ENCODE measurements at regions not wholly inside any gene's neighbourhood (a gene's known extent, or its start where the extent isn't known, plus 50 kb on each side); places are given as distances from the start of the nearest gene placed in this dataset.

DNA sequence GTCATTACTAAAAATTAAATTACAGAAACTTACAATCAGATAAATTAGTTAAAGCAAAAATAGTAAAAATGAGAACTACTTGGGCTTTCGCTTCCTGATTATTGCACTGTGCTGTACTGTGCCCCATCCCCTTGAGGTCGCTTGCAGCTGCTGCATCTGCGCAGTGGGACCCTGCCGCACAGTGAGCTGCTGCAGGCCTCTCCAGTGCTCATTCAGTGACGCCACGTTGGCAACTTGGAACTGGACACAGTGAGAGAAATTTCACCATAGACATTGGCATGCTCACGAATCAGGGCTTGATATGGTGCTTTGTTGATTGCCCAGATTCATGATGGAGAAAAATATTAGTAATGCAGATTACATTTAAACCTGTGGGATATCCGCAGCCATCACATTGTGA is 290.8 kb upstream of the MYT1L start:
- Histone ChIP-seq H3K27ac (no peak overlapping the region), H4K20me1 (no peaks in the 10 kb centered on the region), H3K4me2 (no peak overlapping the region), H3K4me1 (peaks cover 5% of the 10 kb centered on the region; the same call in 1 of the 2 replicates), H3K27me3 (no peaks in the 10 kb centered on the region), H3K4me3 (no peak overlapping the region), H3K36me3 (no peaks in the 10 kb centered on the region), H3K9me3 (no peaks in the 10 kb centered on the region), H3K9ac (no peak overlapping the region)
- TF ChIP-seq Cebpa-rat (IDR thresholded peaks at IDR 0.05), result no peak

DNA sequence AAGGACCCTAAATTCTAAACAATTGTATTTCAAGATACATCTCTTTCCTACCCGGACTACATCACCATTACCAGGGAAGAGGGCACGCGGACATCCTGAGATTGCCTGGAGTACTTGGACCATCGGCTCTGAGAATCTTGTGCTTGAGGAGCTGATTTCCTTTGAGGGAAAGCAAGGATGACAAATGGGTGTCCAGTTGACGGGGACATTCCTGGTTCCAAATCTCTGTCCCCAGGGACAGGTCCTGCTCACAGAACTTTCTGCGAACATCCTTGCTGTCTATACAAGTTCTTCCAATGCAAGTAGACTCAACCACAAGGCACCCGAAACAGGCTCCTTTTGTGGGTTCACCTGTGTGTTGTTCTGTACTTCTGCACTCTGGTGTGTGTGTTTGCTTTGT is 289.5 kb upstream of the MYT1L start:
- no peaks in the 10 kb centered on the region for H3K9me3 ChIP-seq

DNA sequence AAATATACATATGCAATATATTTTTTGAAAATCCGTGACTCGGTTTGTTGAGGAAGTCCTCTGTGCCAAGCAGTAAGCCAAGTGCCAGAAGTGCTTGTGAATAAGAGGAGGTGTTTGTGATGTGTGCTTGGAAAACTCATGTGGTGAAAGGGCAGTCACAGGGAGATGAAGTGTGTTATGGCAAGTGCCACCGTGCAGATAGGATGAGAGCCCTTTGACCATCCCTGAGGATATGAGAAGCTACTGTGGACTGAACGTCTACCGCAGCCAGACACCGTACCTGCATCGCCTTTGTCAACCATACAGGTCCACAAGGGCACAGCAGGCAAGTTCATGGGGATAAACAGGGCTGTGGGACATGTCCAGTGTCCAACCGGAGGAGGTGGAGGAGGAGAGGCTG is 288.9 kb upstream of the MYT1L start:
- H3K4me3 ChIP-seq, result no peak overlapping the region

More for the DNA sequence above, 289.5 kb upstream of the MYT1L start:
- Histone ChIP-seq H3K36me3 (no peaks in the 10 kb centered on the region), H3K4me2 (no peak overlapping the region), H3K9ac (no peak overlapping the region), H3K27me3 (no peaks in the 10 kb centered on the region), H3K4me3 (no peak overlapping the region), H3K4me1 (peaks cover 5% of the 10 kb centered on the region; the same call in 1 of the 2 replicates), H3K27ac (no peak overlapping the region), H4K20me1 (no peaks in the 10 kb centered on the region)
- TF ChIP-seq Cebpa-rat (IDR thresholded peaks at IDR 0.05), result no peak

DNA sequence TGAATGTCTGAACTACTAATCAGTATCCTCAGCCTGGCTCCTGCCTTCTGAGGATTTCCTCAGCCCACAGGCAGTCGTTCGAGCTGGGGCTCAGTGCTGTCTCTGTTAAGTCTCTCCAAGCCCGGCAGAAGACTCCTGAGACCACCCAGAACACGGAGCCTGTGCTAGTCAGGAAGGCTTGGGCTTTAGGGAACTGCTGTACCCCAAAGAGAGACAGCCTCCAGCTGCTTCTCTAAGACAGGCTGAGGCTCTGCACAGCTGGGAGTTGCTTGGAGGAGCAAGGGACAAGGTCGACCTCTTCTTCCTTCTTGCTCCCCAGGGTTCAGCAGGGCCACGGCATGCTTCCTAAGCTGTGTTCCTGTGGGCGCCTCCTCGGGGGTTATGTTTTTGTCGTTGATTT is 283.4 kb upstream of the MYT1L start:
- Histone ChIP-seq H3K9me3 (no peaks in the 10 kb centered on the region), H3K9ac (no peak overlapping the region)

More for the DNA sequence above, 288.9 kb upstream of the MYT1L start:
- no peaks in the 10 kb centered on the region for H3K36me3 ChIP-seq
- H3K4me2 ChIP-seq, result no peak overlapping the region
- H3K27me3 ChIP-seq, result no peaks in the 10 kb centered on the region
- no peaks in the 10 kb centered on the region for H4K20me1 ChIP-seq
- H3K9me3 ChIP-seq, result no peaks in the 10 kb centered on the region
- TF ChIP-seq Cebpa-rat (IDR thresholded peaks at IDR 0.05), result no peak
- no peak overlapping the region for H3K9ac ChIP-seq
- H3K4me1 ChIP-seq, result peaks cover 7% of the 10 kb centered on the region
- no peak overlapping the region for H3K27ac ChIP-seq

DNA sequence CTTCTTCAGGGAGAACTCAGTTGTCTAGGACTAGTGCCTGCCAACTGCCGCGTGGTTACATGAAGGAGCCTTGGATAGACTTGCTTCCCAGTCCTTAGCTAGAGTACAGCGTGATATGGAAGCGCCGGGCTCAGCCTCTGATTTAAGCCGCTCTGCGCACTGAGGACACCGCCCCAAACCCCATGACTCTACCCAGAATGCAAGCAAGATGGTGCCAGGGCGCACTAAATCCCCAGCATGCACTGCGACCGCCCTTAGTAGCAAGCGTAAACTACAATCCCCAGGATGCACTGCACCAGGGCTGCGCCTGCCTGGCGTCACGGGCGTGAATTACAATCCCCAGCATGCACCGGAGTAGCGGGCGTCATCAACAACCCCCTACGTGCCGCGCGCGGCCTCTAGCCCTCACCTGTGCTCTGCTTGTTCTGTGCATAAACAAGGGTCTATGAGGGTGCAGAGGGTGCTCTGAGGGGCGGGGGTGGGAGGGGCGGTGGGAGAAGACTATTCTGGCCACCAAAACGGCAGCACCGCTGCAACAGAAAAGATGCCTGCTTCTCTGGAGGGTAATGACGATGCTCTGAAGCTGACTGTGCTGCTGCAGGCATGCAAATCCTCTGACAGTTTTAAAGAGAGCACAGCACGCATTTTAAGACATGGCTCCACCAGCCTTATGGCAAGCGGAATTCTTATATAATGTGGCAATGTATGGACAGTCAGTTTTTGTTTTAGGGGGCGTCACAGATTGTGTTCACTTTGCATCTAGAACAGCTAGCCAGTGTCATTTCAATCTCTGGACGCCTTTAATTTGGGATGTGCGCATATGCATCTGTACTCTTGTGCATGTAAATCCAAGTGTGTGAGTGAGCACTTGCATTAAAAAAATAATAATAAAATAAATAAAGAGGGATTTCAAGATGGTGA is 282.5 kb upstream of the MYT1L start:
- Histone ChIP-seq H3K27ac (no peak overlapping the region), H3K4me2 (peak overlapping the region; percentile 78), H3K9me3 (no peaks in the 10 kb centered on the region), H4K20me1 (no peaks in the 10 kb centered on the region), H3K36me3 (no peaks in the 10 kb centered on the region), H3K4me1 (peaks cover 47% of the 10 kb centered on the region), H3K27me3 (no peaks in the 10 kb centered on the region), H3K4me3 (peak overlapping the region; percentile 56), H3K9ac (no peak overlapping the region)
- TF ChIP-seq Cebpa-rat (IDR thresholded peaks at IDR 0.05), result no peak

More for the DNA sequence above, 283.4 kb upstream of the MYT1L start:
- H3K27me3 ChIP-seq, result no peaks in the 10 kb centered on the region
- H3K4me1 ChIP-seq, result peaks cover 38% of the 10 kb centered on the region
- H3K4me2 ChIP-seq, result peak overlapping the region; percentile 78
- H3K4me3 ChIP-seq, result 0 out of 2 replicates have a peak overlapping the region, but pooled peaks have one; percentile 56
- no peaks in the 10 kb centered on the region for H3K36me3 ChIP-seq
- H3K27ac ChIP-seq, result peak overlapping the region; percentile 45; the same call in 1 of the 2 replicates
- no peak for TF ChIP-seq Cebpa-rat (IDR thresholded peaks at IDR 0.05)
- H4K20me1 ChIP-seq, result no peaks in the 10 kb centered on the region

DNA sequence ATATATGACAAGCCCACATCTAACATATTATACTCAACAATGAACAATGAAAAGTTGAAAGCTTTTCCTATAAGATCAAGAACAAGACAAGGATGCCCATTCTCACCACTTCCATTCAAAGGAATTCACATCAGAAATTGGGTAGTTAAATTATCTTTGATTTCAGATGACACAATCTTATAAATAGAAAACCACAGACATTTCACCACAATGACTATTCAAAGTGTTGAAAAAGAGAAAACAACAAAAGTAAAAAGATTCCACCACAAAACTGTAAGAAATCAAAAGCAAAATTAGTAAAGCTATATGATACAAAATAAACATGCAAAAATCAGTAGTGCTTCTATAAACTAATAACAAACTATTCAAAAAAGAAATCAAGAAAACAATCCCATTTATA is 279.7 kb upstream of the MYT1L start:
- H4K20me1 ChIP-seq, result no peaks in the 10 kb centered on the region
- no peaks in the 10 kb centered on the region for H3K27me3 ChIP-seq
- H3K9ac ChIP-seq, result no peak overlapping the region
- H3K4me3 ChIP-seq, result no peak overlapping the region
- no peaks in the 10 kb centered on the region for H3K9me3 ChIP-seq
- no peak for TF ChIP-seq Cebpa-rat (IDR thresholded peaks at IDR 0.05)
- no peak overlapping the region for H3K27ac ChIP-seq
- no peaks in the 10 kb centered on the region for H3K36me3 ChIP-seq
- H3K4me2 ChIP-seq, result peak overlapping the region; percentile 19
- H3K4me1 ChIP-seq, result peaks cover 57% of the 10 kb centered on the region

DNA sequence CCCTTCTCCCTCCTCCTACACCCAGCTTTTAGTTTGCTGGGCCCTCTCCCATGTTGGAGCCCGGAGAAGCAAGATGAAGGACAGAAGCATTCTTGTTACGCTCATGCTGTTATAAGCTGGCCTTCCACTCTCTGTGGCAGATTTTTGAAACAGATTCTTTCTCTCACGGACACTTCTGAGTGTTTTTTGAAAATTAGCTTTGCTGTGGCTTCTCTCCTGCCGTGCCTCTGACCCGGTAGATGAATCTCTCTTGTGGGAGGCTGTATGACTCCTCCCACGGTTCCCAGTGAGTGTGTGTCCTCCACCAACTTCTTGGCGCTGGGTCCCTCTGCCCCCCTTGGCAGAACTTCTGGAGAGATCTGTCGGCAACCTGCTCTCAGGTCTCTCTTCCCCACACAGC is 269.3 kb upstream of the MYT1L start:
- Histone ChIP-seq H3K4me2 (no peak overlapping the region), H3K9ac (no peak overlapping the region), H3K4me1 (no peaks in the 10 kb centered on the region)

DNA sequence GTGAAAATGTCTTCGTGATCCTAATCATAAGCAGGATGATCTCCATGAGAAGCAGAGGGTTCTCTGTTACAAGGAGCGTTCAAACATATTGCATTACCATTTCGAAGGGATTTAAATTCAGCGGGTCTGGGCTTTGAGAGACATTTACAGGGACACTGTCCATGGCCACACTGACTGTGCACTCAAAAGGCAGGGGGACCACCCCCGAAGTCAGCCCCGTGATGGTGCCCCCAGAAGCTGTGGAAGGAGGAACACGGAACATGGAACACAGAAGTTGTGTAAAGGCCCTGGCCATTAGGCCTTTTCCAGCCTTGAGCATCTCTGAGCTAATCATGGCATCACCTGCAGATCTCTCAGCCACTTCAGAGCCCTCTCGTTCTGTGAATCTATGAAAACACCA is 268.4 kb upstream of the MYT1L start:
- no peaks in the 10 kb centered on the region for H3K36me3 ChIP-seq

More for the DNA sequence above, 269.3 kb upstream of the MYT1L start:
- no peak for TF ChIP-seq Cebpa-rat (IDR thresholded peaks at IDR 0.05)
- Histone ChIP-seq H3K4me3 (no peak overlapping the region), H3K27ac (no peak overlapping the region), H3K9me3 (0 out of 2 replicates have a peak, but pooled peaks cover 3% of the 10 kb centered on the region), H3K36me3 (no peaks in the 10 kb centered on the region), H3K27me3 (no peaks in the 10 kb centered on the region), H4K20me1 (no peaks in the 10 kb centered on the region)

DNA sequence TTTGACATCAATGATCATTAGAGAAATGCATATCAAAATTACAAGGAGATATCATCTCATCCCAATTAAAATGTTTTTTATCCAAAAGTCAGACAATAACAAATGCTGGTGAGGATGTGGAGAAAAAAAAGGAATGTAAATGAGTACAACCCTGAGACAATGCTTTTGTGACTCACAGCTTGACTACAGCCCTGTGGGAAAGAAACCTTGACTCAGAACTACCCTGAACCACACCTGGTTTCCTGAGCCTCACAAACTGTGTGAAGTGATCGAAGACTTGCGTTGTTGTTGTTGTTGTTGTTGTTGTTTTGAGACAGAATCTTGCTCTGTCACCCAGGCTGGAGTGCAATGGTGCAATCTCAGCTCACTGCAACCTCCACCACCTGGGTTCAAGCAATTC is 266.6 kb upstream of the MYT1L start:
- Histone ChIP-seq H3K9me3 (0 out of 2 replicates have a peak, but pooled peaks cover 4% of the 10 kb centered on the region), H3K4me2 (no peak overlapping the region), H3K27me3 (no peaks in the 10 kb centered on the region), H3K9ac (no peak overlapping the region), H3K36me3 (no peaks in the 10 kb centered on the region), H3K4me3 (no peak overlapping the region), H4K20me1 (no peaks in the 10 kb centered on the region), H3K4me1 (no peaks in the 10 kb centered on the region), H3K27ac (no peak overlapping the region)
- no peak for TF ChIP-seq Cebpa-rat (IDR thresholded peaks at IDR 0.05)

More for the DNA sequence above, 268.4 kb upstream of the MYT1L start:
- Histone ChIP-seq H3K9me3 (0 out of 2 replicates have a peak, but pooled peaks cover 4% of the 10 kb centered on the region), H4K20me1 (no peaks in the 10 kb centered on the region), H3K4me2 (no peak overlapping the region), H3K9ac (no peak overlapping the region), H3K27me3 (no peaks in the 10 kb centered on the region), H3K27ac (no peak overlapping the region), H3K4me3 (no peak overlapping the region), H3K4me1 (no peaks in the 10 kb centered on the region)
- no peak for TF ChIP-seq Cebpa-rat (IDR thresholded peaks at IDR 0.05)

DNA sequence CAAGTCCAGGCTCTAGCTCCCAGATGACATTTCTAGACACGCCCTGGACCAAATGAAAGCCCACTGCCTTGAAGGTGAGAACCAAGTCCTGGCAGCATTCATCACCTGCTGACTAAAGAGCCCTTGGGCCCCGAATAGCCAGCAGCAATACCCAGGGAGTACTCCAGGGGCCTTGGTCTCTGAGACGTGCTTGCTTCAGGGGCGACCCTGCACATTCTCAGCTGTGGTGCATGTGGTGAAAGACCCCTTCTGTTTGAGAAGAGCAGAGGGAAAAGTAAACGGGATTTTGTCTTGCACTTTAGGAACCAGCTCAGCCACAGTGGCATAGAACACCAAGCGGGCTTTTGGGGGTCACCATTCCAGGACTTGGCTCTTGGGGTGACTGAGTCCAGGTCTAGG is 260.5 kb upstream of the MYT1L start:
- Histone ChIP-seq H3K27me3 (no peaks in the 10 kb centered on the region), H3K9me3 (0 out of 2 replicates have a peak, but pooled peaks cover 4% of the 10 kb centered on the region), H3K9ac (no peak overlapping the region), H3K4me1 (no peaks in the 10 kb centered on the region), H3K27ac (no peak overlapping the region), H3K36me3 (no peaks in the 10 kb centered on the region), H3K4me2 (no peak overlapping the region), H3K4me3 (no peak overlapping the region), H4K20me1 (no peaks in the 10 kb centered on the region)
- no peak for TF ChIP-seq Cebpa-rat (IDR thresholded peaks at IDR 0.05)
